ENCODE measurements at regions not wholly inside any gene's neighbourhood (a gene's known extent, or its start where the extent isn't known, plus 50 kb on each side); places are given as distances from the start of the nearest gene placed in this dataset.

DNA sequence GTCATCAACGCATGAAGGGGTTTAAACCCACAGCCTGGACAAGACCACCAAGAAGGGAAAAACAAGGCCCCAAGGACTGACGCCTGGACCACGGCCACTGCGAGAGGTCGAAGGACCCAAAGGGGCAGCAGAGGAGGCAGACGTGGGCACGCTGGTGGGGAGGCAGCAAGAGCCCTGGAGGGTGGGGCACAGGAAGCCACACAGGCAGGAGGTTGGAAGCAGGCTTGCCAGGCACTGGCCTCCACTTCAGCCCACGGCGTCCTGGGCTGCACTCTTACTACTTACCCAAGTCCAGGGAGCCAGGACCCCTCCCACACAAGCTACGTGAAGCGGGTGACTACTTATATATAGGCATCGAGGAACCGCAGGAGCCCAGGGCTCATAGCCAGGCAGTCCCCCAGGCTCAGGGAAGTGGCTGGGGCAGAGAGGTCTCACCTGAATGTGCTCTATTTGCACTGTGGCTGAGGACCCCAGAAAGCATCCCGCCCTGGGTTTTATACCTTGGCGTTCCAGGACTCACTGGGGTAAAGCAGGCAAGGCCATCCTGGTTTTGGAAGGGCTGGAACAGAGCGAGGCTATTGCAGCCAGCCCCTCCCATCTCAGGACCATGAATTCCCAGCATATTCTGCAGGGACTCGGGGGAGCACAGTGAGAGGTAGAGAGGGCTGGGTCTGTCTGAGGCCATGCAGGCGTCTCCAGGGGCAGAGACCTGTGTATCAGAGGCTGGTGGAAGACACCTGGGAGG is 113.8 kb upstream of the AFDN start:
- H3K27me3 ChIP-seq = no peaks in the 10 kb centered on the region
- no peak for DNase-seq
- H3K27ac ChIP-seq = no peak overlapping the region
- H3K9me3 ChIP-seq = no peaks in the 10 kb centered on the region
- no peaks in the 10 kb centered on the region for H3K36me3 ChIP-seq
- intact Hi-C loops (cut with DNase I) = no loop called here
- 78% methylated on average over 12 to 17 of the region's 18 CpGs for WGBS, 2 donors
- TF ChIP-seq CTCF (IDR thresholded peaks at IDR 0.05) (no peak), POLR2A (IDR thresholded peaks at IDR 0.05) (no peak)
- no peaks in the 10 kb centered on the region for H3K4me1 ChIP-seq
- no peak overlapping the region for H3K4me3 ChIP-seq (replicated peaks in 1 of 3)

DNA sequence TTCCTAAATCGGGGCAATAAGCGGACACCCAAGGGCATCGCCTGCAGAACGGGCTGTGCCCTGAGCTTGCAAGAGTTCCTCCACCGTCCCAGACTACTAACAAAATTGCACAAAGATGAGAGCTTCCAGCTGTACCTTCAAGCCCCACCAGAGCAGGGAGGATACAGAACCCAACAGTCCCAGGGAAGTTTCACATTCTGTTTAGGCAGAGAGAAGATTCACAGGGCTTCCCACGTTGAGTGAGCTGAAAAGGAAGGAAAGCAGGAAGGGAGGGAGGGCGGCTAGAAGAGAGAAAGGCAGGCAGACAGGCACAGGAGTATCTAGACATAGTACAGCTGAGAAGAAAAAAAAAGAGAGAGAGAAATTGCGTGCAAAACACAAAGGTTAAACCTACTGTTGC is 112.6 kb upstream of the AFDN start:
- 46 to 57% methylated on average over 8 of the region's 8 CpGs for WGBS, 2 donors
- Histone ChIP-seq H3K36me3 (no peaks in the 10 kb centered on the region), H3K9me3 (no peaks in the 10 kb centered on the region), H3K27ac (no peak overlapping the region), H3K4me3 (replicated peaks in 1 of 3) (no peak overlapping the region), H3K27me3 (no peaks in the 10 kb centered on the region), H3K4me1 (no peaks in the 10 kb centered on the region)
- DNase-seq = no peak
- intact Hi-C loops (cut with DNase I) = no loop called here
- TF ChIP-seq CTCF (IDR thresholded peaks at IDR 0.05) (no peak), POLR2A (IDR thresholded peaks at IDR 0.05) (no peak)

- Histone ChIP-seq H3K36me3 (no peaks in the 10 kb centered on the region), H3K4me3 (replicated peaks in 1 of 3) (no peak overlapping the region), H3K4me1 (no peaks in the 10 kb centered on the region), H3K9me3 (no peaks in the 10 kb centered on the region), H3K27ac (no peak overlapping the region), H3K27me3 (no peaks in the 10 kb centered on the region)
- intact Hi-C loops (cut with DNase I) = no loop called here
- TF ChIP-seq CTCF (IDR thresholded peaks at IDR 0.05) (no peak), POLR2A (IDR thresholded peaks at IDR 0.05) (no peak)
- DNase-seq = no peak
- 97 to 98% methylated on average over 9 of the region's 9 CpGs for WGBS, 2 donors
These were observed 109.3 kb upstream of the AFDN start for GRCh38 chr6:167717455-167717854.

GRCh38 chr6:167717867-167718266 is 108.8 kb upstream of the AFDN start:
- no peak overlapping the region for H3K27ac ChIP-seq
- H3K27me3 ChIP-seq = no peaks in the 10 kb centered on the region
- 94 to 100% methylated on average over 2 of the region's 2 CpGs for WGBS, 2 donors
- intact Hi-C loops (cut with DNase I) = no loop called here
- no peaks in the 10 kb centered on the region for H3K9me3 ChIP-seq
- H3K36me3 ChIP-seq = no peaks in the 10 kb centered on the region
- H3K4me1 ChIP-seq = no peaks in the 10 kb centered on the region
- no peak for DNase-seq
- no peak for TF ChIP-seq POLR2A (IDR thresholded peaks at IDR 0.05)
- TF ChIP-seq CTCF (IDR thresholded peaks at IDR 0.05) = no peak
- H3K4me3 ChIP-seq (replicated peaks in 1 of 3) = no peak overlapping the region

DNA sequence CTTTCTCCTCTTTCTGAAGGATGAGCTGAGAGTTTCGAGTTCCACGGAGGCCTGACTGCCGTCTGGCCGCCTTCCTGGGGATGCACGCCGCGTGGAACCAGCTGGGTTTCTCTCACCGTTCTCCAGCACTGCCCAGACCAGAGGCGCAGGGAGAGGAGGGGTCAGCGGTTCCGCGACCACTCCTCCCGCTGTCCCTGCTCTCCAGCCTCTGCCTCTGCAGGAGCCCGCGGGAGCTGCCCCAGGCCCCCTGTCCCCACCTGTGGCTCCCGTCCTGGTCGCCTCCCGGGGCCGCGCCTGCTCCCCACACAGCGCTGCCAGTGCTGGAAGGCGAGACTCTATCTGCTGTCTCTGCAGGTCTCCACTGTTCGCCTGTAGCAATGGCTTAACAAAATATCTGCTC is 106.8 kb upstream of the AFDN start:
- no peaks in the 10 kb centered on the region for H3K36me3 ChIP-seq
- H3K9me3 ChIP-seq = no peaks in the 10 kb centered on the region
- intact Hi-C loops (cut with DNase I) = no loop called here
- H3K4me1 ChIP-seq = no peaks in the 10 kb centered on the region
- WGBS, 2 donors = 73 to 77% methylated on average over 13 to 23 of the region's 23 CpGs
- no peak overlapping the region for H3K27ac ChIP-seq
- no peaks in the 10 kb centered on the region for H3K27me3 ChIP-seq
- DNase-seq = no peak
- H3K4me3 ChIP-seq (replicated peaks in 1 of 3) = no peak overlapping the region
- no peak for TF ChIP-seq POLR2A (IDR thresholded peaks at IDR 0.05)
- TF ChIP-seq CTCF (IDR thresholded peaks at IDR 0.05) = no peak

All from thyroid gland (tissue), 4 donors.